GM19372 (cell line): ENCODE measurements at regions not wholly inside any gene's neighbourhood (a gene's known extent, or its start where the extent isn't known, plus 50 kb on each side); places are given as distances from the start of the nearest gene placed in this dataset.

Experiments
- ATAC-seq: cut with Tn5 transposase; IDR thresholded peaks from one replicate; pipeline ENCODE4 v1.9.1; 2021; ENCODE audit warnings: mild to moderate bottlenecking, low read depth, moderate library complexity; ENCODE audit not compliant: unreplicated experiment

- no peak for ATAC-seq
These were observed 180.0 kb downstream of the TBXT start for GRCh38 chr6:165987483-165988301.

- ATAC-seq, result no peak
These were observed 180.7 kb downstream of the TBXT start for GRCh38 chr6:165986914-165987482.

GRCh38 chr6:165986311-165986913 is 181.2 kb downstream of the TBXT start:
- no peak for ATAC-seq

- no peak for ATAC-seq
These were observed 181.8 kb downstream of the TBXT start for GRCh38 chr6:165985806-165986299.

- no peak for ATAC-seq
These were observed 182.3 kb downstream of the TBXT start for GRCh38 chr6:165985281-165985805.

- ATAC-seq, result no peak
These were observed 182.8 kb downstream of the TBXT start for GRCh38 chr6:165984729-165985275.

GRCh38 chr6:165983112-165984072 is 184.3 kb downstream of the TBXT start:
- ATAC-seq, result no peak

- no peak for ATAC-seq
These were observed 189.2 kb downstream of the TBXT start for GRCh38 chr6:165978476-165978875.

- no peak for ATAC-seq
These were observed 191.0 kb downstream of the TBXT start for GRCh38 chr6:165976684-165977083.

- ATAC-seq, result no peak
These were observed 192.8 kb downstream of the TBXT start for GRCh38 chr6:165974817-165975216.

- no peak for ATAC-seq
These were observed 194.2 kb downstream of the TBXT start for GRCh38 chr6:165973473-165973872.

GRCh38 chr6:165972139-165972802 is 195.4 kb downstream of the TBXT start:
- no peak for ATAC-seq

- ATAC-seq, result no peak
These were observed 196.4 kb downstream of the TBXT start for GRCh38 chr6:165971202-165971601.

GRCh38 chr6:165970001-165970400 is 197.7 kb downstream of the TBXT start:
- no peak for ATAC-seq

GRCh38 chr6:165969184-165969583 is 198.5 kb downstream of the TBXT start:
- ATAC-seq, result no peak

- no peak for ATAC-seq
These were observed 199.2 kb downstream of the TBXT start for GRCh38 chr6:165968408-165968807.

- ATAC-seq, result no peak
These were observed 199.7 kb downstream of the TBXT start for GRCh38 chr6:165967810-165968407.

GRCh38 chr6:165963750-165964149 is 203.9 kb downstream of the TBXT start:
- ATAC-seq, result no peak

- ATAC-seq, result no peak
These were observed 205.3 kb downstream of the TBXT start for GRCh38 chr6:165962366-165962765.
